HG03066 (cell line): ENCODE measurements at regions not wholly inside any gene's neighbourhood (a gene's known extent, or its start where the extent isn't known, plus 50 kb on each side); places are given as distances from the start of the nearest gene placed in this dataset.
"Not testable (repeated sequence)": the region's sequence is repeated elsewhere in the genome, so short reads cannot be mapped to it uniquely, and the experiment has no call there.

Experiments
- ATAC-seq: cut with Tn5 transposase; IDR thresholded peaks from one replicate; pipeline ENCODE4 v1.9.1; 2021; ENCODE audit warnings: low read depth; ENCODE audit not compliant: unreplicated experiment

- peak; percentile 75 for ATAC-seq
Measured at GRCh38 chrX:16067886-16068515, 55.4 kb upstream of the GRPR start.

DNA sequence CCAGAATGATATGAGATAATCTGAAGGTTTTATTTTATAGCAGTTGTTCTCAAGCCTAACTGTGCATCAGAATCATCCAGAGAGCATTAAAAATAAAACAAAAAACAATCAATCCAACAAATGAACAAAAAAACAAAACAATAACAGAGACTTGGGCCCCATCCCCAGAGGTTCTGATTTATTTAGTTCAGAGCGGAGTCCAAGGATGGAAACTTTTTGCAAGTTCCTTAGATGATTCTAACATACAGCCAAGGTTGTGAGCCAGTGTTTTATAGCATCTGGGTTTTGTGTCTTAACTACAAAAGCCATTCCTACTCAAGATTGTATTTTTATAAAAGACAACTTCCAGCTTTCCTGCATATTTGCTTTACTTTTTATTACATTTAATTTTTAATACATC lies 59.4 kb upstream of the GRPR start:
- ATAC-seq = no peak

DNA sequence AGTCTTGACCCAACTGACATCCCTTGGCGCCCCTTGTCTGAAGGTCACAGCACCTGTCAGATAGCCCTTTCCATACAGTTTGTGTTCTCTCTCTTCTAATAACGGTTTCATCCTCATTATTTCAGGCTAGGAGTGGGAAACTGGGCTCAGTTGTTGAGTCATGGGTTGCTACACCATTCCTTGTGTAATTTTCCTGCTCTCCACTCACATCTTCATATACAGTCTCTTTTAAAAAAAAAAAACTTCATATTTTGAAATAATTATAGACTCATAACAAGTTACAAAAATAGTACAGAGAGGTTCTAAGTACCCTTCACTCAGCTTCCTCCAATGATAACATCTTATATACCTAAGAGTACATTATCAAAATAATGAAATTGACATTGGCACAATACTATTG lies 60.2 kb upstream of the GRPR start:
- ATAC-seq = no peak

DNA sequence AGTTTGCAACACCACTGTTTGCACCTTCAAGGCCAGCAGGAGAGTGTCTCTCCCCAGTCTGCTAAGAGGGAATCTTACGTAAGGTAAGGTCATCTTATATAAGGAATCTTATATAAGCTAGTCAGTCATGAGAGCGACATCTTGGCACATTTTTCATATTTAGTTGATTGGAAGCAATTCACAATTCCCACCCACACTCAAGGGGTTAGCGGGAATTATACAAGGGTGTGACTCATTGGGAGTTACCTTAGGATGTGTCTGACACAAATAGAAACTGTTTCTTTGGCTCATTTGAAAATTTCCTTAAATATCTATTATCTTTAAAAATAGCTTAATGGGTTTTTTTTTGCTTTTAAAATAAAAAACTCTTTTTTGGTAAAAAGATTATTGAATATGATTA lies 62.1 kb upstream of the GRPR start:
- ATAC-seq = no peak

DNA sequence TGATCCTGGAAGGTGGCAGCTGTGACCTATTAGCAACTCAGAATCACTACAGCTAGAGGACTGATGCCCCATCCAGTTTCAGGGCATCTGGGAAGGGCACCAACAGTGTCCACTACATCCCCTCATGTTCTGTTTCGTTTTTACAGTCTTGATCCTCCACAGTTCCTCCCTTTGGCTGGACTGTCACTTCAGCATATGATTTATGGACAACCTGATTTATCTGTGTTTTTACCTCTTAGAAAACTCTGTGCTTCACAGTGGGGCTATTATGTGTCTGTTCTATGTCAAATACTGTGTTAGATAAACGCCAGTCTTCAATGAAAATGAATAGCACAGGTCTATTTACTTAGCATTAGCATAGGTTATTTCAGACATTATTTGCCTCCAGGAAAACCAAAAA lies 63.1 kb upstream of the GRPR start:
- ATAC-seq = no peak

- not testable (repeated sequence) for ATAC-seq
Measured at GRCh38 chrX:16049126-16049525, 74.2 kb upstream of the GRPR start.

- no peak for ATAC-seq
Measured at GRCh38 chrX:16042980-16043379, 80.4 kb upstream of the GRPR start.

- no peak for ATAC-seq
Measured at GRCh38 chrX:16039834-16040233, 83.5 kb upstream of the GRPR start.

DNA sequence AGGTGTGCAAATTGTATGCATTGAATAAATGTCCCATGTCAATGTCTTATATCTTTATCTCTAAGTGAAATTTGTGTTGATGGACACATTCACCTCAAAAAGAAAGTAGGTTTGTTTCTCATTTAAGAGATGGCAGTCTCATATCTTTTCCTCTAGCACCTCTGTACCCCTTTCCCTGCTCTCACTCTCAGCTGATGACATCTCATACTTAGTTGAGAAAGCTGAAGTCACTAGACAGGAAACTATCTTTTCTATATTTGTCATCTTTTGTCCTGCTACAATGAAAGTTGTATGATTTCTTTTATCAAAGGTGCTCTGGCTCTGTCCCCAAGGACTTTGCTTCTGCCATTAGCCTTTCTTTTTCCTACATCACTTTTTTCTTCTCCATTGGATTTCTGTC lies 84.0 kb upstream of the GRPR start:
- ATAC-seq = no peak

DNA sequence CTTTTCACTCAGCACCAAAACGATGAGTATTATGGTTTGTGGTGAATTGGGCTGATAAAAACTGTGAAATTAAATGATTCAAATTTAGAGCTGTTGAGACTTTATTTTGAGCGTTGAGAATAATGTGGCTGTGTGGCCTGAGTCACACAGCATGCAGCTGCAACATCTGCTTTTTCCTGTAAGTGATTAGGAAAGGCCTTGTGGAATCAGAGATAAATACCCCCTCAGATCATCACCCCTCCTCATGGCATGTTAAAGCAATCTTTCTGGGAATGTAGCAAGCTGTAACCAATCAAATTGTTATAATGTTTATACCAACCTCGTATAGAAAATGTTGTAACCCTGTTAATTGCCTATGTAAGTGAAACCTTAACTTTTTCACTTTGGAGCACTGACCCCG lies 90.0 kb upstream of the GRPR start:
- ATAC-seq = no peak

DNA sequence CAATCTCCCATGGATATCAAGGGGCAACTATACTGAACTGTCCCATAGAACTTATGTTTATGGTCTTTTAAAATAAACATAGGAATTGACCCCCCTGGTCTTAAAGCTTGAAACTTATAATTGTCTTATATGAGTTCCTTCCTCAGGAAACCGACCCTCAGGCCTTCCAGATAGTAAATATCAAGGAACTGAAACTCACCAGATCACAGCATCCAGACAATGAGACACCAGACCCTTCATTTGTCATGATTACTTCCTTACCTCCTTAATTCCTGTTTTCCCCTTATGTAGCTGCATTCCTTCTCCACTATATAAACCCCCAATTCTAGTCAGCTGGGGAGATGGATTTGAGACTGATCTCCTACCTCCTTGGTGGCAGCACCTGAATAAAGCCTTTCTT lies 94.8 kb upstream of the GRPR start:
- ATAC-seq = no peak

DNA sequence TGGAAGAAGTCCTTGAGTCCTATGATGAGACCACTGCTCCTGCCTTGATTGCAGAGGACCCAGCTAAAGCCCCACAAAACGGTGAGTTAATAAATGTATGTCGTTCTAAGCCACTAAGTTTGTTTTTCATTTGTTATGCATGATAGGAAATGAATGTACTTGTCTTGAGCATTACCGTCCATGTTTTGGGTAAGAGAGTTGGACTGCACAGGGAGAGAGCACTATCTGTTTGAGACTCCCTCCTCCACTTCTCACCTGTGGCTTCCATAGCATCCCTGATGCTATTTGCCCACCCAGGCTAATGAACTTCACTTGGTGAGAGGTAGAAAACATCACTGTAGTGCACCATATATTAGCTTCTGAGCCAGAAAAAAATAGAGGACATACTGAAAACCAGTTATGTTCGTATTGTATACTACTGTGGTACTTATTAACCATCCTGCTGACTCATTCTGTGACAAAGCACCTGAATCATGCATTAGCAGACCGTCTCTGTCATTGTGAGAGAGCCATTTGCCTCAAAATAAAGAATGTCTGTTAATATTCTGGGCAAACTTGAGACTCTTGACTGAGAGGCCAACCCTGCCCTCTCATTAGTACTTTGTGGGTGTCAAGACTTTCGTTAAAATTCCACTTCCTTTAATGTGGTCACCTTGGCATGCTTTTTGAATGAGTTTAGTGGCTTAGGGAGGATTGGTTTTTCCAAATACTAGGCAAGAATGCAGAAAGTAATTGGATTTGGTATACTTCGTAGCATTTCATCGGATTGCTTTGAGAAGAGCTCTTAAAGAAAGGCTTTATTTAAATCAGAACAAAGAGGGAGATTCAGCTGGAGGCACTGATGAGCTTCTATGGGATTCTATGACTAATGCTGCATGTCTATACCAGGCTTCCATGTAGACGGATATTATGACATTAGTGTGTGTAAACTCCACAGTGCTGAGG lies 99.3 kb upstream of the GRPR start:
- peak; percentile 95 for ATAC-seq

GRCh38 chrX:16022580-16023200 lies 100.7 kb upstream of the GRPR start:
- ATAC-seq = no peak

DNA sequence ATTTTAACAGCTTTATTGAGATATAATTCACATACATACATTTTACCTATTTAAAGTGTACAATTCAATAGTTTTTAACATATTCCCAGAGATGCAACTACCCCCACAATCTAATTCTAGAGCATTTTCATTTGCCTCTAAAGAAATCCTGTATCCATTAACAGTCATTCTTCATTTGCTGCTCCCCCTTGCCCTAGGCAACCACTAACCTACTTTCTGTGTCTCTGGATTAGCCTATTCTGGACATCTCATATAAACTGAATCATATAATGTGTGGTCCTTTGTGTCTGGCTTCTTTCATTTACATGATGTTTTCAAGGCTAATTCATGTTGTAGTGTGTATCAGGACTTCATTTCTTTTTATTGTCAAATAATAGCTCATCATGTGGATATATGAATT lies 105.1 kb upstream of the GRPR start:
- no peak for ATAC-seq

DNA sequence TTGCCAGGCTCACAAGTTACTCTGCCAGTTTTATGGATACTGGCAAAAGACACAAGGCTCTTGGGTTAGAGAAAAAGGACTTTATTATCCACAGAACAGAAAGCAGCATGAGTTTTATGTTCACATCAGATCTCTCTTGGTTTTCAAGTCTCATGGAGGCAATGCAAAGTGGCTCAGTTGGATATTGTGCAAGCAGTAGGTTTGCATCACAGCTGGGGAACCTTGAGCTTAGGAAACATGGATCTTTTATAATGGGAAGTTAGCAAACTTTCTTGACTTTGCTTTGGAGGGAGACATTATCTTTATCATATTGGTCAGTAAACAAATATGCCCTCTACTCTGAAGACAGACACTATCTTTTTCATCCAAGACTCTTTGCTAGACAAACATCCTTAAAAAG lies 109.2 kb upstream of the GRPR start:
- no peak for ATAC-seq

- ATAC-seq = no peak
Measured at GRCh38 chrX:16012250-16012649, 111.1 kb upstream of the GRPR start.

- ATAC-seq = no peak
Measured at GRCh38 chrX:16005917-16006316, 117.4 kb upstream of the GRPR start.

DNA sequence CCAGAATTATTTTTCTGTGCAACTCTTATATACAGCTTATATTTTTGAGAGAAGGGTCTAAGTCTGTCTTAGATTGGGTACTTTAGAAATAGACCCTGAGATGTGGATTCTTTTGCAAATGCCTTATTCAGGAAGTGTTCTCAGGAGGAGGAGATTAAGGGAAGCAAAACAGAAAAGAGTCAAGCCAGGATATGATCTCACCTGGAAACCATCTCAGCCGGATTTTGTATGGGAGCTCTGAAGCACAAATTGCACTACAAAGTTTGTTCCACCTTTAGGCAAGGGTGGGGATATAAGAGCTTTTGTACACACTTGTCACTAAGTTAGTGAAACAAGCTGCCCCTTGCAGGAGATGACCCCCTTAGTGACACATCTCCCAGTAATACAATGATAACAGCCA lies 121.2 kb upstream of the GRPR start:
- ATAC-seq = no peak

DNA sequence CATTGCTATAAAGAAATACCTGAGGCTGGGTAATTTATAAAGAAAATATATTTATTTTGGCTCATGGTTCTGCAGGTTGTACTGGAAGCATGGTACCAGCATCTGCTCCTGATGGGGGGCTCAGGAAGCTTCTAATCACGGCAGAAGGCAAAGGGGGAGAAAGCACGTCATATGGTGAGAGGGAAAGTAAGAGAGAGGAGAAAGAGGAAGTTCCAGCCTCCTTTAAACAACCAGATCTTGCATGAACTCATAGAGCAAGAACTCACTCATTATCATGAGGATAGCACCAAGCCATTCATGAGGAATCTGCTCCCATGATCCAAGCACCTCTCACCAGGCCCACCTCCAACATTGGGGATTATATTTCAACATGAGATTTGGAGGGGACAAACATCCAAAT lies 125.0 kb upstream of the GRPR start:
- no peak for ATAC-seq

DNA sequence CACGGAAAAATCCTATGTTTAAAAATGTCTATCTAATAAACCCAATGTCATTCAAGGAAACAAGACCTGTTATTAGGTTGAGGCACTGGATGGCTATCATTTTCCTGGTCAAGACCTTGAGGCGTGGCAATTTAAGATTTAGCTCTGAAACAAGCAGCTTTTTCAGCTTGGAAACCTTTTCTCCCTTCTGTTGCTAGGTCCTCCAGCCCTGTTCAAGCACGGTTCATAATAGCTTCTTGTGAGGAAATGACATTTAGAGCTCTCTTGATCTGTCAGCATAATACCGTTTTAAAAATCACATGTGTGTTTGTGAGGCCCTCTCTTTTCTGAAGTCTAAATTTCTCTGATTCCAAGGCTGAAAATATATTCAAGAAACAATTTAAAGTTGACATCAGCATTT lies 133.6 kb upstream of the GRPR start:
- ATAC-seq = no peak

DNA sequence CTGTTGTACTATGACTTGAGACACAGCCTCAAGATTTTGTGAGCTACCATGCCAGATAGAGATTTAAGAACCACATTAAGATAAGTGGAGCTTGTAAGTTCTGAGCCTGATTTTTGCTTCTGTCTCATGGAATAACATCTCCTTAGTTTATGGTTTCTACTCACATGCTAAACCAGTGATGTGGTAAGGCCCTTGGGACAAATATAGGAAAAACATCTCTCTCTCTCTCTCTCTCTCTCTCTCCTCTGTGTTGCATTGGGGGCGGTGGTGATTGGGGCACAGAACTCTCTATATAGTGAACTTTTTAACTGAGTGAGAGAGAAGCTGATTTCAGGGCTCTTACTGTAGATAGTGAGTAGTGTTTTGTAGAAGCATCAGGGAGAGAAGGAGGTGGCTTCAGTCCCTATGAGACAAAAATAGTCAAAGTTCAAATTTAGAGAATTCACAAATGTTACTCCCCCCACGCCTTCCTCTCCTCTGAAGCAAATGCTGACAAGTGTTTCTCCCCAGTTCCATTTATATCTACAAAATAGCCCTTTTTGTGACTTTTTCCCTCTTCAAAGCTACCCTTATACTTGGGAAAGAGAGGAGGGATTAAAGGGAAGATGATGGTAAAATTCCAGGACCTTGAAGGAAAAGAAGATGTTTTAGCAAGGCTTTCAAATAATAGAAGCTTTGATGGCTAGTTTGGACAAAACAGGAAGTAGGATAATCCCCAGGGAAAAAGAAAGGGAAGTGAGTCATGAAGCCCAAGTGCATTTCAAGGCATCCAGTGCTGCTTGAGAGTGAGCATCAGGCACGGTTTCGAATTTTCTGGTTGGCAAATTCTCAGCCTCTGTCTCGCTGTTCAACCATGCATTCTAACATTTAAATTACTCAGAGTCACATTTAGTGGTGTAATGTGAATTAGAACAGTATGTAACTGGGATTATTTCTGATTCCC lies 134.3 kb upstream of the AP1S2 start:
- ATAC-seq = peak; percentile 68
